SJCRH30 (cell line): ENCODE measurements at regions not wholly inside any gene's neighbourhood (a gene's known extent, or its start where the extent isn't known, plus 50 kb on each side); places are given as distances from the start of the nearest gene placed in this dataset.

Experiments used
- DNase-seq, 2 experiments: peaks; one replicate each; pipeline ENCODE4 v3.0.0-alpha.2; 2015 to 2020
- H3K27ac ChIP-seq: fragments of 250-450 bp; sonication (Bioruptor Pico); 2 replicates; pipeline ENCODE4 v1.5.1; 2020; ENCODE audit warnings: mild to moderate bottlenecking, moderate library complexity
- H3K27me3 ChIP-seq: fragments of 250-450 bp; sonication (Bioruptor Pico); 2 replicates; pipeline ENCODE4 v1.5.1; 2020; ENCODE audit warnings: mild to moderate bottlenecking, moderate library complexity
- H3K36me3 ChIP-seq: fragments of 250-450 bp; sonication (Bioruptor Pico); 2 replicates; pipeline ENCODE4 v1.5.1; 2020; ENCODE audit warnings: mild to moderate bottlenecking, moderate library complexity
- H3K4me1 ChIP-seq: fragments of 250-450 bp; sonication (Bioruptor Pico); 2 replicates; pipeline ENCODE4 v1.5.1; 2020; ENCODE audit warnings: mild to moderate bottlenecking, moderate library complexity
- H3K4me3 ChIP-seq: fragments of 250-450 bp; sonication (Bioruptor Pico); 2 replicates; pipeline ENCODE4 v1.5.1; 2020; ENCODE audit warnings: mild to moderate bottlenecking, moderate library complexity
- H3K9me3 ChIP-seq: fragments of 250-450 bp; sonication (Bioruptor Pico); replicated peaks from 2 replicates; pipeline ENCODE4 v1.5.1; 2020; ENCODE audit warnings: mild to moderate bottlenecking, moderate library complexity

GRCh38 chr3:23738944-23739343 lies 66.8 kb upstream of the UBE2E1 start:
- no peak overlapping the region for H3K4me3 ChIP-seq
- H3K27me3 ChIP-seq: no peaks in the 10 kb centered on the region
- peaks cover 22% of the 10 kb centered on the region for H3K4me1 ChIP-seq
- no peak overlapping the region for H3K27ac ChIP-seq
- H3K9me3 ChIP-seq: no peaks in the 10 kb centered on the region
- no peaks in the 10 kb centered on the region for H3K36me3 ChIP-seq
- DNase-seq: no peak

- H3K27ac ChIP-seq: no peak overlapping the region
- H3K36me3 ChIP-seq: no peaks in the 10 kb centered on the region
- no peaks in the 10 kb centered on the region for H3K9me3 ChIP-seq
- peak in 1 of 2 experiments; percentile 45 for DNase-seq
- H3K27me3 ChIP-seq: no peaks in the 10 kb centered on the region
- H3K4me3 ChIP-seq: no peak overlapping the region
- peaks cover 22% of the 10 kb centered on the region for H3K4me1 ChIP-seq
Observed at GRCh38 chr3:23739536-23739935, 66.2 kb upstream of the UBE2E1 start.

GRCh38 chr3:23740517-23740965 lies 65.2 kb upstream of the UBE2E1 start:
- H3K36me3 ChIP-seq: no peaks in the 10 kb centered on the region
- H3K4me1 ChIP-seq: peaks cover 19% of the 10 kb centered on the region
- no peak overlapping the region for H3K4me3 ChIP-seq
- no peak for DNase-seq
- H3K27me3 ChIP-seq: no peaks in the 10 kb centered on the region
- no peaks in the 10 kb centered on the region for H3K9me3 ChIP-seq
- no peak overlapping the region for H3K27ac ChIP-seq

GRCh38 chr3:23741036-23741706 lies 64.6 kb upstream of the UBE2E1 start:
- no peak for DNase-seq
- Histone ChIP-seq H3K9me3 (no peaks in the 10 kb centered on the region), H3K27me3 (no peaks in the 10 kb centered on the region), H3K36me3 (no peaks in the 10 kb centered on the region), H3K27ac (no peak overlapping the region), H3K4me3 (no peak overlapping the region), H3K4me1 (peaks cover 13% of the 10 kb centered on the region)

GRCh38 chr3:23743141-23743784 lies 62.5 kb upstream of the UBE2E1 start:
- H3K4me1 ChIP-seq: peaks cover 10% of the 10 kb centered on the region
- H3K27ac ChIP-seq: no peak overlapping the region
- H3K36me3 ChIP-seq: no peaks in the 10 kb centered on the region
- H3K27me3 ChIP-seq: no peaks in the 10 kb centered on the region
- H3K4me3 ChIP-seq: no peak overlapping the region
- no peaks in the 10 kb centered on the region for H3K9me3 ChIP-seq
- no peak for DNase-seq

GRCh38 chr3:23746441-23746840 lies 59.3 kb upstream of the UBE2E1 start:
- Histone ChIP-seq H3K27me3 (no peaks in the 10 kb centered on the region), H3K9me3 (no peaks in the 10 kb centered on the region), H3K4me3 (no peak overlapping the region), H3K4me1 (no peaks in the 10 kb centered on the region), H3K27ac (no peak overlapping the region), H3K36me3 (no peaks in the 10 kb centered on the region)
- no peak for DNase-seq

- no peak overlapping the region for H3K27ac ChIP-seq
- H3K4me3 ChIP-seq: no peak overlapping the region
- H3K36me3 ChIP-seq: no peaks in the 10 kb centered on the region
- no peaks in the 10 kb centered on the region for H3K9me3 ChIP-seq
- H3K4me1 ChIP-seq: no peaks in the 10 kb centered on the region; the same call in 1 of the 2 replicates
- no peaks in the 10 kb centered on the region for H3K27me3 ChIP-seq
- no peak for DNase-seq
Observed at GRCh38 chr3:23747841-23748240, 57.9 kb upstream of the UBE2E1 start.

- Histone ChIP-seq H3K36me3 (no peaks in the 10 kb centered on the region), H3K4me1 (no peaks in the 10 kb centered on the region; the same call in 1 of the 2 replicates), H3K9me3 (no peaks in the 10 kb centered on the region), H3K27ac (no peak overlapping the region), H3K4me3 (no peak overlapping the region), H3K27me3 (no peaks in the 10 kb centered on the region)
- DNase-seq: no peak
Observed at GRCh38 chr3:23748398-23749110, 57.2 kb upstream of the UBE2E1 start.

- Histone ChIP-seq H3K27ac (no peak overlapping the region), H3K27me3 (no peaks in the 10 kb centered on the region), H3K36me3 (no peaks in the 10 kb centered on the region), H3K9me3 (no peaks in the 10 kb centered on the region), H3K4me3 (no peak overlapping the region), H3K4me1 (no peaks in the 10 kb centered on the region; the same call in 1 of the 2 replicates)
- no peak for DNase-seq
Observed at GRCh38 chr3:23749609-23750008, 56.1 kb upstream of the UBE2E1 start.

GRCh38 chr3:23750573-23751210 lies 55.1 kb upstream of the UBE2E1 start:
- H3K9me3 ChIP-seq: no peaks in the 10 kb centered on the region
- H3K27ac ChIP-seq: no peak overlapping the region
- H3K4me1 ChIP-seq: no peaks in the 10 kb centered on the region; the same call in 1 of the 2 replicates
- no peak overlapping the region for H3K4me3 ChIP-seq
- H3K36me3 ChIP-seq: no peaks in the 10 kb centered on the region
- H3K27me3 ChIP-seq: no peaks in the 10 kb centered on the region
- no peak for DNase-seq

- no peak for DNase-seq
- no peaks in the 10 kb centered on the region for H3K27me3 ChIP-seq
Observed at GRCh38 chr3:23751212-23751723, 54.5 kb upstream of the UBE2E1 start.

GRCh38 chr3:23752126-23752525 lies 53.6 kb upstream of the UBE2E1 start:
- H3K27ac ChIP-seq: no peak overlapping the region
- DNase-seq: peak; percentile 46 to 49

More at GRCh38 chr3:23751212-23751723, 54.5 kb upstream of the UBE2E1 start:
- Histone ChIP-seq H3K36me3 (no peaks in the 10 kb centered on the region), H3K4me1 (no peaks in the 10 kb centered on the region; the same call in 1 of the 2 replicates), H3K27ac (no peak overlapping the region), H3K9me3 (no peaks in the 10 kb centered on the region), H3K4me3 (no peak overlapping the region)

GRCh38 chr3:23754215-23754614 lies 51.5 kb upstream of the UBE2E1 start:
- Histone ChIP-seq H3K4me3 (no peak overlapping the region), H3K9me3 (no peaks in the 10 kb centered on the region), H3K4me1 (no peaks in the 10 kb centered on the region; the same call in 1 of the 2 replicates), H3K27me3 (no peaks in the 10 kb centered on the region), H3K36me3 (no peaks in the 10 kb centered on the region), H3K27ac (no peak overlapping the region)
- DNase-seq: no peak

More at GRCh38 chr3:23752126-23752525, 53.6 kb upstream of the UBE2E1 start:
- no peaks in the 10 kb centered on the region for H3K36me3 ChIP-seq
- no peaks in the 10 kb centered on the region for H3K9me3 ChIP-seq
- H3K27me3 ChIP-seq: no peaks in the 10 kb centered on the region
- H3K4me3 ChIP-seq: no peak overlapping the region
- H3K4me1 ChIP-seq: no peaks in the 10 kb centered on the region; the same call in 1 of the 2 replicates
